ENCODE measurements at regions not wholly inside any gene's neighbourhood (a gene's known extent, or its start where the extent isn't known, plus 50 kb on each side); places are given as distances from the start of the nearest gene placed in this dataset.

GRCh38 chr18:34491719-34492118 is 218.4 kb upstream of the DTNA start:
- H3K18ac ChIP-seq (ENCODE audit: low read length), result no peak overlapping the region
- H2BK12ac ChIP-seq (ENCODE audit: low read length), result no peak overlapping the region
- H2BK5ac ChIP-seq (ENCODE audit: low read length), result no peak overlapping the region
- no peaks in the 10 kb centered on the region for H3K36me3 ChIP-seq (replicated peaks in 1 of 2; ENCODE audit: control insufficient read depth in 2 of 2, insufficient read depth in 2 of 2, low read length in 2 of 2)
- H2AK5ac ChIP-seq (ENCODE audit: low read depth, low read length), result no peak overlapping the region
- no peaks in the 10 kb centered on the region for H3K9me3 ChIP-seq (replicated peaks in 1 of 2; ENCODE audit: control insufficient read depth in 2 of 2, insufficient read depth in 1 of 2, low read depth in 1 of 2, low read length in 2 of 2)
- no peak overlapping the region for H2BK120ac ChIP-seq (ENCODE audit: low read depth, low read length)
- no peak overlapping the region for H3K27ac ChIP-seq (replicated peaks; ENCODE audit: low read length)
- H3K14ac ChIP-seq (ENCODE audit: low read length), result no peak overlapping the region
- H3K4me2 ChIP-seq (ENCODE audit: insufficient read depth, low read length, poor library complexity, severe bottlenecking), result no peak overlapping the region
- H3K4me1 ChIP-seq (ENCODE audit: control insufficient read depth in 2 of 2, insufficient read depth in 1 of 2, low read depth in 1 of 2, low read length in 2 of 2), result peaks cover 0 to 2% of the 10 kb centered on the region in 2 donors
- H3K4ac ChIP-seq (ENCODE audit: low read length), result no peak overlapping the region
- DNase-seq (ENCODE audit: low spot score), result no peak
- no peak overlapping the region for H3K23ac ChIP-seq (ENCODE audit: low read depth, low read length, poor library complexity)
- no CpG with 5 or more reads among the region's 2 CpGs for WGBS, 2 donors (ENCODE audit: extremely low coverage in 2 of 2, insufficient read length in 2 of 2, insufficient replicate concordance in 1 of 2)
- H3K9ac ChIP-seq (ENCODE audit: low read depth, low read length, poor library complexity), result no peak overlapping the region
- H2BK15ac ChIP-seq (ENCODE audit: low read length), result no peak overlapping the region
- H2AFZ ChIP-seq (ENCODE audit: low read length), result no peak overlapping the region
- no peaks in the 10 kb centered on the region for H3K79me1 ChIP-seq (ENCODE audit: low read depth, low read length)
- H4K91ac ChIP-seq (ENCODE audit: low read depth, low read length, poor library complexity), result no peak overlapping the region
- H3K27me3 ChIP-seq (ENCODE audit: control insufficient read depth in 3 of 3, insufficient read depth in 3 of 3, low read depth in 1 of 3, low read length in 3 of 3), result peaks cover 0 to 58% (median 7%) of the 10 kb centered on the region in 3 experiments
- H4K8ac ChIP-seq (ENCODE audit: low read depth, low read length), result no peak overlapping the region
- no peak overlapping the region for H3K4me3 ChIP-seq (ENCODE audit: low read length in 2 of 2)

GRCh38 chr18:34492652-34493051 is 217.4 kb upstream of the DTNA start:
- Histone ChIP-seq H3K18ac (ENCODE audit: low read length) (no peak overlapping the region), H4K91ac (ENCODE audit: low read depth, low read length, poor library complexity) (no peak overlapping the region), H3K23ac (ENCODE audit: low read depth, low read length, poor library complexity) (no peak overlapping the region), H2BK5ac (ENCODE audit: low read length) (no peak overlapping the region), H2BK12ac (ENCODE audit: low read length) (no peak overlapping the region), H3K36me3 (replicated peaks in 1 of 2; ENCODE audit: control insufficient read depth in 2 of 2, insufficient read depth in 2 of 2, low read length in 2 of 2) (no peaks in the 10 kb centered on the region), H2AFZ (ENCODE audit: low read length) (no peak overlapping the region), H3K4me1 (ENCODE audit: control insufficient read depth in 2 of 2, insufficient read depth in 1 of 2, low read depth in 1 of 2, low read length in 2 of 2) (peaks cover 0 to 2% of the 10 kb centered on the region in 2 donors), H3K14ac (ENCODE audit: low read length) (no peak overlapping the region), H4K8ac (ENCODE audit: low read depth, low read length) (no peak overlapping the region), H3K27ac (replicated peaks; ENCODE audit: low read length) (no peak overlapping the region), H2BK120ac (ENCODE audit: low read depth, low read length) (no peak overlapping the region), H3K4ac (ENCODE audit: low read length) (no peak overlapping the region), H3K9me3 (replicated peaks in 1 of 2; ENCODE audit: control insufficient read depth in 2 of 2, insufficient read depth in 1 of 2, low read depth in 1 of 2, low read length in 2 of 2) (no peaks in the 10 kb centered on the region), H3K9ac (ENCODE audit: low read depth, low read length, poor library complexity) (no peak overlapping the region), H2AK5ac (ENCODE audit: low read depth, low read length) (no peak overlapping the region), H3K79me1 (ENCODE audit: low read depth, low read length) (no peaks in the 10 kb centered on the region), H2BK15ac (ENCODE audit: low read length) (no peak overlapping the region), H3K4me2 (ENCODE audit: insufficient read depth, low read length, poor library complexity, severe bottlenecking) (peak overlapping the region; percentile 73), H3K4me3 (ENCODE audit: low read length in 2 of 2) (no peak overlapping the region), H3K27me3 (ENCODE audit: control insufficient read depth in 3 of 3, insufficient read depth in 3 of 3, low read depth in 1 of 3, low read length in 3 of 3) (peaks cover 0 to 62% (median 7%) of the 10 kb centered on the region in 3 experiments)
- DNase-seq (ENCODE audit: low spot score), result no peak

- H3K27ac ChIP-seq (replicated peaks; ENCODE audit: low read length), result no peak overlapping the region
- H3K18ac ChIP-seq (ENCODE audit: low read length), result no peak overlapping the region
- H4K91ac ChIP-seq (ENCODE audit: low read depth, low read length, poor library complexity), result no peak overlapping the region
- peak overlapping the region; percentile 73 for H3K4me2 ChIP-seq (ENCODE audit: insufficient read depth, low read length, poor library complexity, severe bottlenecking)
- peak overlapping the region; percentile 89 for H2AFZ ChIP-seq (ENCODE audit: low read length)
- no peak overlapping the region for H2BK120ac ChIP-seq (ENCODE audit: low read depth, low read length)
- no peak overlapping the region for H3K4ac ChIP-seq (ENCODE audit: low read length)
- H3K79me1 ChIP-seq (ENCODE audit: low read depth, low read length), result no peaks in the 10 kb centered on the region
- WGBS, 2 donors (ENCODE audit: extremely low coverage in 2 of 2, insufficient read length in 2 of 2, insufficient replicate concordance in 1 of 2), result no CpG with 5 or more reads among the region's 18 CpGs
- peaks cover 0 to 62% (median 7%) of the 10 kb centered on the region in 3 experiments for H3K27me3 ChIP-seq (ENCODE audit: control insufficient read depth in 3 of 3, insufficient read depth in 3 of 3, low read depth in 1 of 3, low read length in 3 of 3)
- no peak overlapping the region for H3K23ac ChIP-seq (ENCODE audit: low read depth, low read length, poor library complexity)
- no peak overlapping the region for H3K14ac ChIP-seq (ENCODE audit: low read length)
- H2BK5ac ChIP-seq (ENCODE audit: low read length), result no peak overlapping the region
- H2BK12ac ChIP-seq (ENCODE audit: low read length), result no peak overlapping the region
- H4K8ac ChIP-seq (ENCODE audit: low read depth, low read length), result no peak overlapping the region
- no peak overlapping the region for H2BK15ac ChIP-seq (ENCODE audit: low read length)
- H3K36me3 ChIP-seq (replicated peaks in 1 of 2; ENCODE audit: control insufficient read depth in 2 of 2, insufficient read depth in 2 of 2, low read length in 2 of 2), result no peaks in the 10 kb centered on the region
- no peak overlapping the region for H2AK5ac ChIP-seq (ENCODE audit: low read depth, low read length)
- H3K9me3 ChIP-seq (replicated peaks in 1 of 2; ENCODE audit: control insufficient read depth in 2 of 2, insufficient read depth in 1 of 2, low read depth in 1 of 2, low read length in 2 of 2), result no peaks in the 10 kb centered on the region
- no peak overlapping the region for H3K9ac ChIP-seq (ENCODE audit: low read depth, low read length, poor library complexity)
- peaks cover 0 to 2% of the 10 kb centered on the region in 2 donors for H3K4me1 ChIP-seq (ENCODE audit: control insufficient read depth in 2 of 2, insufficient read depth in 1 of 2, low read depth in 1 of 2, low read length in 2 of 2)
- peak overlapping the region; percentile 42 to 88 for H3K4me3 ChIP-seq (ENCODE audit: low read length in 2 of 2)
- DNase-seq (ENCODE audit: low spot score), result peak; percentile 48
Measured at GRCh38 chr18:34493099-34493544, 217.0 kb upstream of the DTNA start.

- H4K91ac ChIP-seq (ENCODE audit: low read depth, low read length, poor library complexity), result no peak overlapping the region
- no peak overlapping the region for H2AK5ac ChIP-seq (ENCODE audit: low read depth, low read length)
- H3K23ac ChIP-seq (ENCODE audit: low read depth, low read length, poor library complexity), result no peak overlapping the region
- no peak overlapping the region for H4K8ac ChIP-seq (ENCODE audit: low read depth, low read length)
- peaks cover 0 to 62% (median 7%) of the 10 kb centered on the region in 3 experiments for H3K27me3 ChIP-seq (ENCODE audit: control insufficient read depth in 3 of 3, insufficient read depth in 3 of 3, low read depth in 1 of 3, low read length in 3 of 3)
- H3K79me1 ChIP-seq (ENCODE audit: low read depth, low read length), result no peaks in the 10 kb centered on the region
- H3K4ac ChIP-seq (ENCODE audit: low read length), result no peak overlapping the region
- peak overlapping the region; percentile 13 for H2BK5ac ChIP-seq (ENCODE audit: low read length)
- DNase-seq (ENCODE audit: low spot score), result peak; percentile 40
- peak overlapping the region; percentile 73 for H3K4me2 ChIP-seq (ENCODE audit: insufficient read depth, low read length, poor library complexity, severe bottlenecking)
- peak overlapping the region; percentile 57 for H3K18ac ChIP-seq (ENCODE audit: low read length)
- H2BK15ac ChIP-seq (ENCODE audit: low read length), result no peak overlapping the region
- H3K36me3 ChIP-seq (replicated peaks in 1 of 2; ENCODE audit: control insufficient read depth in 2 of 2, insufficient read depth in 2 of 2, low read length in 2 of 2), result no peaks in the 10 kb centered on the region
- H2BK12ac ChIP-seq (ENCODE audit: low read length), result no peak overlapping the region
- H2AFZ ChIP-seq (ENCODE audit: low read length), result peak overlapping the region; percentile 89
- peak overlapping the region; percentile 42 to 88 for H3K4me3 ChIP-seq (ENCODE audit: low read length in 2 of 2)
- peaks cover 0 to 2% of the 10 kb centered on the region in 2 donors for H3K4me1 ChIP-seq (ENCODE audit: control insufficient read depth in 2 of 2, insufficient read depth in 1 of 2, low read depth in 1 of 2, low read length in 2 of 2)
- H3K9me3 ChIP-seq (replicated peaks in 1 of 2; ENCODE audit: control insufficient read depth in 2 of 2, insufficient read depth in 1 of 2, low read depth in 1 of 2, low read length in 2 of 2), result no peaks in the 10 kb centered on the region
- no peak overlapping the region for H2BK120ac ChIP-seq (ENCODE audit: low read depth, low read length)
- no peak overlapping the region for H3K14ac ChIP-seq (ENCODE audit: low read length)
- no CpG with 5 or more reads among the region's 101 CpGs for WGBS, 2 donors (ENCODE audit: extremely low coverage in 2 of 2, insufficient read length in 2 of 2, insufficient replicate concordance in 1 of 2)
- no peak overlapping the region for H3K9ac ChIP-seq (ENCODE audit: low read depth, low read length, poor library complexity)
- no peak overlapping the region for H3K27ac ChIP-seq (replicated peaks; ENCODE audit: low read length)
Measured at GRCh38 chr18:34493566-34494358, 216.3 kb upstream of the DTNA start.

Measured in neuronal stem cell (in vitro differentiated cells).